HL-60 (cell line): ENCODE measurements at regions not wholly inside any gene's neighbourhood (a gene's known extent, or its start where the extent isn't known, plus 50 kb on each side); places are given as distances from the start of the nearest gene placed in this dataset.

Experiments used
- GABPA ChIP-seq: IDR thresholded peaks from 2 replicates; pipeline ENCODE4 v1.6.1; 2012; ENCODE audit warnings: low read depth
- TF ChIP-seq, protein P1 (sequence below): IDR thresholded peaks from one replicate; pipeline ENCODE4 v1.5.1; 2011; ENCODE audit warnings: low read length, control low read depth, inconsistent platforms; ENCODE audit not compliant: insufficient read depth

GRCh38 chr11:129273944-129274711 lies 82.0 kb upstream of the ARHGAP32 start:
- TF ChIP-seq GABPA = no peak
- TF ChIP-seq, protein P1, sequence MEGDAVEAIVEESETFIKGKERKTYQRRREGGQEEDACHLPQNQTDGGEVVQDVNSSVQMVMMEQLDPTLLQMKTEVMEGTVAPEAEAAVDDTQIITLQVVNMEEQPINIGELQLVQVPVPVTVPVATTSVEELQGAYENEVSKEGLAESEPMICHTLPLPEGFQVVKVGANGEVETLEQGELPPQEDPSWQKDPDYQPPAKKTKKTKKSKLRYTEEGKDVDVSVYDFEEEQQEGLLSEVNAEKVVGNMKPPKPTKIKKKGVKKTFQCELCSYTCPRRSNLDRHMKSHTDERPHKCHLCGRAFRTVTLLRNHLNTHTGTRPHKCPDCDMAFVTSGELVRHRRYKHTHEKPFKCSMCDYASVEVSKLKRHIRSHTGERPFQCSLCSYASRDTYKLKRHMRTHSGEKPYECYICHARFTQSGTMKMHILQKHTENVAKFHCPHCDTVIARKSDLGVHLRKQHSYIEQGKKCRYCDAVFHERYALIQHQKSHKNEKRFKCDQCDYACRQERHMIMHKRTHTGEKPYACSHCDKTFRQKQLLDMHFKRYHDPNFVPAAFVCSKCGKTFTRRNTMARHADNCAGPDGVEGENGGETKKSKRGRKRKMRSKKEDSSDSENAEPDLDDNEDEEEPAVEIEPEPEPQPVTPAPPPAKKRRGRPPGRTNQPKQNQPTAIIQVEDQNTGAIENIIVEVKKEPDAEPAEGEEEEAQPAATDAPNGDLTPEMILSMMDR = no peak
